Large intestine (tissue), 3 donors: ENCODE measurements at regions not wholly inside any gene's neighbourhood (a gene's known extent, or its start where the extent isn't known, plus 50 kb on each side); places are given as distances from the start of the nearest gene placed in this dataset.

ENCODE experiments used
- DNase-seq, 2 donors: peaks; one replicate each; pipeline versions ENCODE4 v3.0.0 to v3.0.0-alpha.2; 2013
- H3K27ac ChIP-seq: one replicate; pipeline ENCODE4 v1.5.1; 2013; ENCODE audit warnings: low read length
- H3K27me3 ChIP-seq: 2 replicates; pipeline ENCODE4 v1.6.1; 2013; ENCODE audit warnings: low read length; ENCODE audit not compliant: control insufficient read depth, insufficient read depth
- H3K36me3 ChIP-seq: 2 replicates; pipeline ENCODE4 v1.6.1; 2013; ENCODE audit warnings: low read length; ENCODE audit not compliant: control insufficient read depth, insufficient read depth
- H3K4me1 ChIP-seq: one replicate; pipeline ENCODE4 v1.6.1; 2013; ENCODE audit warnings: low read length; ENCODE audit not compliant: control insufficient read depth, insufficient read depth
- H3K4me3 ChIP-seq: one replicate; pipeline ENCODE4 v1.5.1; 2013; ENCODE audit warnings: low read length
- H3K9me3 ChIP-seq: one replicate; pipeline ENCODE4 v1.6.1; 2013; ENCODE audit warnings: mild to moderate bottlenecking, low read depth, low read length, moderate library complexity; ENCODE audit not compliant: control insufficient read depth
- WGBS: methylation state at CpG from one replicate; pipeline ENCODE4 v1.1.5; 2013; ENCODE audit warnings: low lambda C conversion rate; ENCODE audit not compliant: insufficient coverage; 5-methylcytosine and 5-hydroxymethylcytosine counted together

DNA sequence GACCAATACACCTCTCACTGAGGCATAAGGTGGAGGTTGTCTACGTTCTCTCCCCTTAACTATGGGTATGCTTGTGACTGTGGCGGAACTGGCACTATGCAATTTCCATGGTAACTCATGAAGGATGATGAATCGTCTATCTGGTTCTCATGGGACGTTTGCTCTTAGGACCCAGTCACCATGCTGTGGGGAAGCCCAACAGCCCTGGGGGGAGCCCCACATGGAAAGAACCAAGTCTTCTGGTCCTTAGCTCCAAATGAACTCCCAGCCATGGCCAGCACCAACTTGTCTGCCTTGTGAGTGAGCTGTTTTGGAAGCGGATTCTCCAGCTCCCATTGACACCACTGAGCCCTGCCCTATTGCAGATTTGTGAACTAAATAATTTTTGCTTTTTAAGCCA, 188.7 kb upstream of the S1PR3 start:
- Histone ChIP-seq H3K9me3 (no peaks in the 10 kb centered on the region), H3K4me1 (no peaks in the 10 kb centered on the region), H3K4me3 (no peak overlapping the region), H3K36me3 (no peaks in the 10 kb centered on the region), H3K27me3 (peaks cover 11% of the 10 kb centered on the region), H3K27ac (no peak overlapping the region)
- no CpG with 5 or more reads among the region's 5 CpGs for WGBS
- no peak for DNase-seq

- no peak overlapping the region for H3K4me3 ChIP-seq
- H3K27me3 ChIP-seq = peaks cover 11% of the 10 kb centered on the region
- H3K36me3 ChIP-seq = no peaks in the 10 kb centered on the region
- H3K4me1 ChIP-seq = no peaks in the 10 kb centered on the region
- DNase-seq = no peak
- no peaks in the 10 kb centered on the region for H3K9me3 ChIP-seq
- 75% methylated on average over 1 of the region's 4 CpGs for WGBS
- H3K27ac ChIP-seq = no peak overlapping the region
These were observed 187.6 kb upstream of the S1PR3 start for GRCh38 chr9:88803546-88804253.

DNA sequence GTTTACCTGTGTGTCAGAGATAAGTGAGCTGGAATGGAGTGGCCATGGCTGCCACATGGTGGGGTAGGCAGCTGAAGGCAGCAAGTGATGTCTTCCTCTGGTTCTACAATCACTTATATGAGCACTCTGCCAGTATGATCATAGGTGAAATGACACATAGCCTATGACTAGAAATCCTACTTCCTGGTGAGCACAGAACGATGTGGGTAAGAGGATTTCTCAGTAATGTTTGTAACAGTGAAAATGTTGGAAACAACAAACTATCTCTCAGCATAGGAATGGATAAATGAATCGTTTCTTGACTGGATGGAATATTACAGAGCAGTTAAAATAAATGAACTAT, 187.0 kb upstream of the S1PR3 start:
- Histone ChIP-seq H3K4me1 (no peaks in the 10 kb centered on the region), H3K27me3 (peaks cover 11% of the 10 kb centered on the region), H3K4me3 (no peak overlapping the region), H3K36me3 (no peaks in the 10 kb centered on the region), H3K27ac (no peak overlapping the region), H3K9me3 (no peaks in the 10 kb centered on the region)
- DNase-seq = no peak
- WGBS = 100% methylated on average over 1 of the region's 2 CpGs

- no peaks in the 10 kb centered on the region for H3K9me3 ChIP-seq
- H3K36me3 ChIP-seq = no peaks in the 10 kb centered on the region
- H3K27ac ChIP-seq = no peak overlapping the region
- no peaks in the 10 kb centered on the region for H3K4me1 ChIP-seq
- WGBS = 91% methylated on average over 5 of the region's 7 CpGs
- peaks cover 7% of the 10 kb centered on the region for H3K27me3 ChIP-seq
- no peak overlapping the region for H3K4me3 ChIP-seq
- no peak for DNase-seq
These were observed 185.9 kb upstream of the S1PR3 start for GRCh38 chr9:88805217-88805943.

DNA sequence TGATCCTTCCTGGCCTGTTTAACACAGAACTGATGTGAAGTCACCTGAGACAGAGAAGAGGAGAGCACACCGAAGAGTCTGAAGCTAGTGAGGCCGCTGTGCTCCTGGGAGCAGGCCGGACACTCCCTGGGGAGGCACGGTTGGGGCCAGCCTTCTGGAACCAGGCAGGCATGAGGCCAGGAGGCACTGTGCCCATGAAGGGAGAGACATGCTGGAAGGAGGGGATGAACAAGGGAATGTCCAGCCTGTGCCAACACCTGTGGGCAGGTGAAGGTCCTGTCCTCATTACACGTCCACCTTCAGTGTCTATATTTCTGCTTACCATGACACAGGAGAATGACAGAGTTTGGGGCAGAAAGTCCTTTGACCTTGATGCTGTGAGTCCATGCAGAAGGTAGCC, 183.8 kb upstream of the S1PR3 start:
- WGBS = no CpG with 5 or more reads among the region's 5 CpGs
- Histone ChIP-seq H3K4me1 (no peaks in the 10 kb centered on the region), H3K27ac (no peak overlapping the region), H3K4me3 (no peak overlapping the region), H3K36me3 (no peaks in the 10 kb centered on the region), H3K9me3 (no peaks in the 10 kb centered on the region), H3K27me3 (peaks cover 2% of the 10 kb centered on the region)
- DNase-seq = no peak

DNA sequence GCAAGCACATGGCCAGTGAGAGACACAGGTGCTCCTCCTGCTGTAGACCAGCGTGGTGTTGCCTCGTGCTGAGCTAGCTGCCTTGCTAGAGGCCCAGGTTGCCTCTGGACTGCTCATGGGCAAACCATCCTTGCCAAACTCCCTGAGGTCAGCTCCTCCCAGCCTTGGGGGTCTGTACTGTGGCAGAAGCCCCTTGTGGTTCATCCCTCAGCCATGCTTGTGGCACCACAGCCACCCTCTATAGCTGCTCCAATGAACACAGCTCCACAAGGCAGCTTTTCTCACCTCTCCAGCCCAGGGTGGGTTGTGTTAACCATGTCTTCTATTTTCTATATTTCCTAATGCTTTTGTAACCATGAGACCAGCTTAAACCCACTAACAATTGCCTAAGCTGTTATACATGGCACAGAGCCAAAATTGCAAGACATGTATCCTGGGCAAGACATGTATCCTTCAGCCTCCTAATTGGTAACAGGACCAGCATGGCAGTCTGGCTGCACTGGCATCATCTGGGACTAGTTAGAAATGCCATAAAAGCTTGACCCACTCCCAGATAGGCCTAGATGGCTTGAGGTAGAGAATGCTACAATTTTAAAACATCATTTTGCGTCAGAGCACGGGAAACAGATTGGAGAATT, 183.1 kb upstream of the S1PR3 start:
- no CpG with 5 or more reads among the region's 4 CpGs for WGBS
- no peaks in the 10 kb centered on the region for H3K9me3 ChIP-seq
- no peaks in the 10 kb centered on the region for H3K27me3 ChIP-seq
- H3K36me3 ChIP-seq = no peaks in the 10 kb centered on the region
- no peak overlapping the region for H3K27ac ChIP-seq
- H3K4me1 ChIP-seq = no peaks in the 10 kb centered on the region
- DNase-seq = no peak
- no peak overlapping the region for H3K4me3 ChIP-seq

- no peak for DNase-seq
- no peak overlapping the region for H3K27ac ChIP-seq
- no peaks in the 10 kb centered on the region for H3K9me3 ChIP-seq
- no CpG with 5 or more reads among the region's 5 CpGs for WGBS
- H3K27me3 ChIP-seq = no peaks in the 10 kb centered on the region
- no peak overlapping the region for H3K4me3 ChIP-seq
- no peaks in the 10 kb centered on the region for H3K4me1 ChIP-seq
- no peaks in the 10 kb centered on the region for H3K36me3 ChIP-seq
These were observed 182.4 kb upstream of the S1PR3 start for GRCh38 chr9:88808761-88809354.

GRCh38 chr9:88809355-88810161, 181.7 kb upstream of the S1PR3 start:
- no peaks in the 10 kb centered on the region for H3K9me3 ChIP-seq
- no peak overlapping the region for H3K4me3 ChIP-seq
- no peaks in the 10 kb centered on the region for H3K4me1 ChIP-seq
- DNase-seq = no peak
- no peaks in the 10 kb centered on the region for H3K27me3 ChIP-seq
- no peak overlapping the region for H3K27ac ChIP-seq
- 86% methylated on average over 3 of the region's 9 CpGs for WGBS
- no peaks in the 10 kb centered on the region for H3K36me3 ChIP-seq

- H3K27ac ChIP-seq = no peak overlapping the region
- no peaks in the 10 kb centered on the region for H3K9me3 ChIP-seq
- no peaks in the 10 kb centered on the region for H3K4me1 ChIP-seq
- no peak for DNase-seq
- no peak overlapping the region for H3K4me3 ChIP-seq
- WGBS = 60% methylated on average over 1 of the region's 2 CpGs
- no peaks in the 10 kb centered on the region for H3K36me3 ChIP-seq
- H3K27me3 ChIP-seq = no peaks in the 10 kb centered on the region
These were observed 180.4 kb upstream of the S1PR3 start for GRCh38 chr9:88810826-88811225.

DNA sequence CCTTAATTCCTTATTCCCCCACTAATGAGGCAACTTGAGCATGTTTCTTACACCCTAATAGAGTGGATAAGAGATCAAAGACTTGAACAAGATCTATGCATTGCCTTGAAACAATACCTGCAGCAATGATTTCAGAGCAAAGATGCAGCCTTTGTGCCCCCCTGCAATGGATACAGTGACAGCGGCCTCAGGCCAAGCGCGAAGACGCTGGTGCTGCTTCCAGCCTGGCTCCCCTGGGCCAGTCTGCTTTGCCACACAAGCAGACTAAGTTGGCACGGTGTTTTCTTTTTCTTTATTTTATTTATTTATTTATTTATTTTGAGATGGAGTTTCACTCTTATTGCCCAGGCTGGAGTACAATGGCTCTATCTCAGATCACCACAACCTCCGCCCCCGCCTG, 179.8 kb upstream of the S1PR3 start:
- H3K27me3 ChIP-seq = no peaks in the 10 kb centered on the region
- no peak for DNase-seq
- H3K27ac ChIP-seq = no peak overlapping the region
- WGBS = no CpG with 5 or more reads among the region's 7 CpGs
- H3K4me1 ChIP-seq = no peaks in the 10 kb centered on the region
- no peak overlapping the region for H3K4me3 ChIP-seq
- H3K36me3 ChIP-seq = no peaks in the 10 kb centered on the region
- H3K9me3 ChIP-seq = no peaks in the 10 kb centered on the region
